ENCODE measurements at regions not wholly inside any gene's neighbourhood (a gene's known extent, or its start where the extent isn't known, plus 50 kb on each side); places are given as distances from the start of the nearest gene placed in this dataset.

DNA sequence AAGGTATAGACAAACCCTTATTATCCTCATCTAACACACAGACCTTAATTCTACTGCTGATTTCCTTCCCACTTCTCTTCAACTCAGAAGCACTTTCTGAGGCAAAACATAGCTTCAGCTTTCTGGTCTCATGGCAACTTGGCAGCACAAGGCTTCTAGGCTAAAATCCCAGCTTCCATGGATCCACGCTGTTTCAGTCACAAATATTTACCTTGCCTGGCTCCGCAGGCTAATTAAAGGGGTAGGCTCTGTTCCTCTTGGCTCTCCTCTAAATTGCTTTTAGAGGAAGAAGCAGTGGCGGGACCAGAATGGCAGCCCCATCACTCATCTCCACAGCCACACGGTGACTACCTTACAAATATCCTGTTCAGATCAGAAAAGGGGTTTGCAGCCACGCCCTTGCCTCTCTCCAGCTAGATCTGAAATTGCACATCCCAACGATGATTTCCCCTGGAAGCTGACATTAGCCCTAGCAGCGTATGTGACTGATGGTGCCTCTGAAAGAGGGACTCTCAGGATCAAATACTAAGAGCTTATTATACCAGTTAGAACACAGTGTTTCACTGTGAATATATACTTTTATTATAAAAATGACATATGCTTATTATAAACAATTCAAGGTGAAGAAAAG, 221.5 kb upstream of the NUDT4 start:
- no peaks in the 10 kb centered on the region for H3K27me3 ChIP-seq
- H3K4me1 ChIP-seq: no peaks in the 10 kb centered on the region
- H3K9ac ChIP-seq: no peak overlapping the region
- no peaks in the 10 kb centered on the region for H4K20me1 ChIP-seq
- no peak for TF ChIP-seq Cebpa-rat (IDR thresholded peaks at IDR 0.05)
- no peak overlapping the region for H3K4me2 ChIP-seq
- no peak overlapping the region for H3K4me3 ChIP-seq
- no peaks in the 10 kb centered on the region for H3K36me3 ChIP-seq
- no peak overlapping the region for H3K27ac ChIP-seq
- H3K9me3 ChIP-seq (replicated peaks in 1 of 11): peaks cover 20 to 26% (median 21%) of the 10 kb centered on the region in 11 experiments

DNA sequence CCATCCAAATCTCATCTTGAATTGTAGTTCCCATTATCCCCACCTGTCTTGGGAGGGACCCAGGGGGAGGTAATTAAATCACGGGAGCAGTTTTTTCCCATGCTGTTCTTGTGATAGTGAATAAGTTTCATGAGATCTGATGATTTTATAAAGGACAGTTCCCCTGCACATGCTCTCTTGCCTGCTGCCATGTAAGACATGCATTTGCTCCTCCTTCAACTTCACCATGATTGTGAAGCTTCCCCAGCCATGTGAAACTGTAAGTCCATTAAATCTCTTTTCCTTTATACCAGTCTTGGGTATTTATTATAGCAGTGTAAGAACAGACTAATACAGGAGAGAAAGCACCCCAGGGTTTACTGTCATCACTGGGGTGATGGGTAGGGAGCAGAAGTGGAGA, 220.4 kb upstream of the NUDT4 start:
- Histone ChIP-seq H3K4me1 (no peaks in the 10 kb centered on the region), H3K4me3 (no peak overlapping the region), H3K27me3 (no peaks in the 10 kb centered on the region), H3K9me3 (replicated peaks in 1 of 11) (peaks cover 20 to 26% (median 21%) of the 10 kb centered on the region in 11 experiments), H3K27ac (no peak overlapping the region), H3K36me3 (no peaks in the 10 kb centered on the region), H4K20me1 (no peaks in the 10 kb centered on the region), H3K9ac (no peak overlapping the region), H3K4me2 (no peak overlapping the region)
- no peak for TF ChIP-seq Cebpa-rat (IDR thresholded peaks at IDR 0.05)

DNA sequence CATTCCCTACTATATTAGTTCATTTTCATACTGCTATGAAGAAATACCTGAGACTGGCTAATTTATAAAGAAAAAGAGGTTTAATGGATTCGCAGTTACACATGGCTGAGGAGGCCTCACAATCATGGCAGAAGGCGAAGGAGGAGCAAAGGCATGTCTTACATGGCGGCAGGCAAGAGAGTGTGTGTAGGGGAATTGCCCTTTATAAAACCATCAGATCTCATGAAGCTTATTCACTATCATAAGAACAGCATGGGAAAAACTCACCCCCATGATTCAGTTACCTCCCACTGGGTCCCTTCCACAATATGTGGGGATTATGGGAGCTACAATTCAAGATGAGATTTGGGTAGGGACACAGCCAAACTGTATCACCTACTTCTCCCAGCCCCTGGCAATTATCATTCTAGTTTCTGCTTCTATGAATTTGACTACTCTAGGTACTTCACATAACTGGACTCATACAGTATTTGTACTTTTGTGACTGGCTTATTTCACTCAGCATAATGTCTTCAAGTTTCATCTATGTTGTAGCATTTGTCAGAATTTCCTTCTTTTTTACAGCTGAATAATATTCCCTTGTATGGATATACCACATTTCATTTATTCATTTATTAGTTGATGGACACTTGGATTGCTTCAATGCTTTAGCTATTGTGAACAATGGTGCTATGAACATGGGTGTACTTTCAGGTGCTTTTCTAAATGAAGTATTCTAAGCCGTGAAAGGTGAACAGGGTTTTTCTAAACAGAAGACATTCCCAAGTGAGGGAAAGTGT, 219.5 kb upstream of the NUDT4 start:
- H3K9ac ChIP-seq: no peak overlapping the region
- TF ChIP-seq Cebpa-rat (IDR thresholded peaks at IDR 0.05): no peak
- H3K4me1 ChIP-seq: peaks cover 0 to 6% (median 0%) of the 10 kb centered on the region in 10 experiments; a peak in 6 of 20 replicates
- no peaks in the 10 kb centered on the region for H3K27me3 ChIP-seq
- peaks cover 20 to 26% (median 21%) of the 10 kb centered on the region in 11 experiments for H3K9me3 ChIP-seq (replicated peaks in 1 of 11)
- no peak overlapping the region for H3K27ac ChIP-seq
- no peaks in the 10 kb centered on the region for H4K20me1 ChIP-seq
- H3K4me2 ChIP-seq: no peak overlapping the region
- H3K4me3 ChIP-seq: no peak overlapping the region
- H3K36me3 ChIP-seq: no peaks in the 10 kb centered on the region

DNA sequence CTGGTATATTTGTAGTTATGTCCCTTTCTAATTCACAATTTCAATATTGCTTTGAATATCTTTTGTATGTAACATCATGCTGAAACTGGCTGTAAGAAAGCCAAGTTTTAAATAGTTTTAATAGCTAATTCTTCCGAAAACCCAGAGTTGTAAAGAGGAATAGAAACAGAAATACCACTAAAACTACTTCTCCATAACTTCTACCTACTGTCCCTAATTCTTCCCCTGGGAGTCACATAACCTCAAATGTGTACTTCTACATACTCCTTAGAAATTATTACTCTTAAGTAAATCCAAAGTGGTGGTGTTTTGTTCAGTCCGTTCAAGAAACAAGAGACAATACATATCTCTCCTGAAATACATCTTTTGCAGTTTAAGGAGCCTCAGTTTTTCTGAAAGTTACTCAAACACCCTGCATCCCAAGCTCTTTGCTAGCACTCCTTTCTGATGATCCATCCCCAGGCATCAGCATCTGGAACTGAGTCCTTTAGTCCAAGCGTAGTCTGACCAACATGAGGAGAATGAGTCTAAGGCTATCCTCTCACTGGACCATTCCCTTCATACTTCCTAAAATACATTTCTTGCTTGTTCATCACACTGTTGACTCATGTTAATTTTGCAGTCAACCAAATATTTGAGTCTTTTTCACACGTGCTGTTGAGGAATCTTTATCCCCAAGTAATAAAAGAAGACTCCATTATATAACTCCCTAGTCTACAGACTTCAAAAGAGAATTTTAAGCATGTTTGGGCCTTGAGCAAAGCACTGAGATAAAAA, 214.3 kb upstream of the NUDT4 start:
- H3K9me3 ChIP-seq (replicated peaks in 1 of 11): peaks cover 4 to 13% (median 9%) of the 10 kb centered on the region in 11 experiments; a peak in 21 of 22 replicates
- H3K4me1 ChIP-seq: peaks cover 19 to 36% (median 29%) of the 10 kb centered on the region in 10 experiments
- peak overlapping the region in 3 of 11 experiments; percentile 24 to 49 (median 42); a peak in 4 of 22 replicates for H3K4me2 ChIP-seq
- no peaks in the 10 kb centered on the region for H3K27me3 ChIP-seq
- H3K9ac ChIP-seq: no peak overlapping the region
- no peaks in the 10 kb centered on the region for H4K20me1 ChIP-seq
- no peak overlapping the region for H3K4me3 ChIP-seq
- H3K27ac ChIP-seq: no peak overlapping the region
- no peaks in the 10 kb centered on the region for H3K36me3 ChIP-seq
- no peak for TF ChIP-seq Cebpa-rat (IDR thresholded peaks at IDR 0.05)

DNA sequence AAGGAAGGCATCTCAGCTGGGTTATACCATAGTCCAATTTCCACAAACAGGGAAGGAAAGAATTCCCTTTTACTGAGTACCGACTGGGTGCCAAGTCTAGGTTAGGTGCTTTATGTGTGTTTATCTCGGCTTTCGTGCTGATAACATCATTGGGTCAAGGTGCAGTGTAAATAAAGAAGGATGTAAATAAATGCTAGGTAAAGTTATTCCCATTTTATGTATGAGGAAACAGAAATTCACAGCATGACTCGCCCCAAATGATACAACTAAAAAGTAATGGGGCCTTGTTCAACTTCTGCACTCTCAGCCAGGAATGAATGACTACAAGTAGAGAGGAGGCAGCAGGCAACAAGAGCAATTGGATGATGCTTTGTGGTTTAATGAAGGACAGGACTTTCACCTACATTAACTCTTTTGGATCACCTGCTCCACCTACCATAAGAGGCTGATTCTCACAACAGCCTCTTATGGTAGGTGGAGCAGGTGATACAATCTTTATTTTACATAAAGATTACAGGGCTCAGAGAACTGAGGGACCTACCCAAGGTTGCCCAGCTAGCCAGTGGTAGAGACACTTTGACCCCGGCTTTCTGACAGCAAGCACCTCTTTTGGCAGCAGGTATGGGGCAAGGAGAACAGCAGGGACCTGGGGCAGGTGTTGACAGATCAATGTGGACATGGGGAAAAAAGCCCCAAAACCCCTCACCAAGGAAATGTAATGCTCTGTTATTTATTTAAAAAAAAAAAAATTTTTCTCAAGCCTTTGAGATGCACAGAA, 213.4 kb upstream of the NUDT4 start:
- H3K4me3 ChIP-seq: no peak overlapping the region
- H3K27ac ChIP-seq: no peak overlapping the region
- no peak overlapping the region for H3K9ac ChIP-seq
- H3K27me3 ChIP-seq: no peaks in the 10 kb centered on the region
- peak overlapping the region in 2 of 11 experiments; percentile 26 to 42; a peak in 2 of 22 replicates for H3K4me2 ChIP-seq
- no peak for TF ChIP-seq Cebpa-rat (IDR thresholded peaks at IDR 0.05)
- no peaks in the 10 kb centered on the region for H3K36me3 ChIP-seq
- H3K9me3 ChIP-seq (replicated peaks in 1 of 11): peaks cover 0 to 8% (median 4%) of the 10 kb centered on the region in 11 experiments; a peak in 4 of 22 replicates
- no peaks in the 10 kb centered on the region for H4K20me1 ChIP-seq
- peaks cover 22 to 39% (median 35%) of the 10 kb centered on the region in 10 experiments for H3K4me1 ChIP-seq

DNA sequence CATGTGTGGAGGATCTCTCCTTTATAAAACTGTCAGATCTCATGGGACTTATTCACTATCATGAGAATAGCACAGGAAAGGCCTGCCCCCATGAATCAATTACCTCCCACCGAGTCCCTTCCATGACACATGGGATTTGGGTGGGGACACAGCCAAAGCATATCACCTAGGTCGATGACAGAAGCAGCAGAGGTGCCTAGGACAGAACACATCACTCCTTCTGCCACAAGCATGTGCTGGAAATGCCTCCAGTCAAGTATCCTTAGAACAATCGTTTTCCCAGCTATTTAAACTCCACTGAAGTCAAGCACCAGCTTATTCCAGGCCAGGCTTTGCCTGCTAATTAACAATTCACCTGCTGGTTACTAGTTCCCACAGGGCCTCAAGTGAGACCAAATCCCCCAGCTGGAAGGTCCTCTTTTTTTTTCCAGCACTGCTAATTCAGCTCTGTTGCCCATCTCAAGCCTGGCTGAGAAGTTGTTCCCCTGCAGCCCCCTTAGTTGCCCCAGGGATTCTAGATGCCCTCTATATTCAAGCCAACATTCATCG, 212.3 kb upstream of the NUDT4 start:
- H3K9ac ChIP-seq: no peak overlapping the region
- no peaks in the 10 kb centered on the region for H3K27me3 ChIP-seq
- H3K36me3 ChIP-seq: no peaks in the 10 kb centered on the region
- no peak overlapping the region for H3K4me3 ChIP-seq
- peak overlapping the region in 2 of 11 experiments; percentile 24 to 27; a peak in 3 of 22 replicates for H3K4me2 ChIP-seq
- no peaks in the 10 kb centered on the region for H4K20me1 ChIP-seq
- peaks cover 22 to 39% (median 35%) of the 10 kb centered on the region in 10 experiments for H3K4me1 ChIP-seq
- no peak overlapping the region for H3K27ac ChIP-seq
- peaks cover 0 to 8% (median 5%) of the 10 kb centered on the region in 11 experiments; a peak in 4 of 22 replicates for H3K9me3 ChIP-seq (replicated peaks in 1 of 11)
- no peak for TF ChIP-seq Cebpa-rat (IDR thresholded peaks at IDR 0.05)

DNA sequence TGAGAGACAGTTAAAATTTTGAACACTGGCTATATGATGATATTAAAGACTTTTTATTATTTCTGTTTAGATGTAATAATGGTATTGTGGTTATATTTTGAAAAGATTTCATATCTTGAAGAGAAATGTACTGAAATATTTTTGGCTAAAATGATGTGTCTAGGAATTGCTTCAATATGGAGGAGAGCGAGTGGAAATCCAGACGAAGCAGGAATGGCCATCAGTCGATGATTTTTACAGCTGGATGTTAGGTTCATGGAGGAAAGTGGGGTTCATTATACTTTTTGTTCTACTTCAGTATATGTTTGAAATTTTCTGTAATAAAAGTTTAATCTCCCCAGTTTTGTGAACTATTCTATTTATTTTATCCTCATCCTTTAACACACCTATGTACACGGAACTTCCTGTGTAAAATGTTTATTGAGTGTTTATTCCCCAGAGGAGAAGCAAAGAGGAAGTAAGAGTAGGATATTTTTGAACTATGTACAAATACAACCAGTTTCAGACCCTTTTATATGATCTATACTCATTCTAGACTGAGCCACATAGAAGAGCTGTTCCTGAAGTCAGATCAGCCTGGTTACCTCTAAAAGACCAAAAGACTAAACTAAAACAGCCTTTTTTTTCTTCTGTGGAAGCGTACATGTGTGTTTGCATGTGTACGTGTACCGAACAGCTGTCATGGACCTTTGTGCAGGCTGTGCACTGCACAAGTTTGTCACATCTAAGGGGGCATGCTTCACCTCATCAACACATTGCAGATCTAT, 211.0 kb upstream of the NUDT4 start:
- Histone ChIP-seq H3K27ac (peak overlapping the region in 8 of 11 experiments; percentile 20 to 61 (median 38); a peak in 9 of 22 replicates), H3K27me3 (no peaks in the 10 kb centered on the region), H3K4me2 (peak overlapping the region; percentile 55 to 91 (median 75)), H4K20me1 (no peaks in the 10 kb centered on the region), H3K9ac (peak overlapping the region in 4 of 11 experiments; percentile 7 to 23 (median 8); a peak in 4 of 22 replicates), H3K4me3 (peak overlapping the region in 1 of 10 experiments; percentile 22; a peak in 2 of 20 replicates), H3K36me3 (no peaks in the 10 kb centered on the region), H3K9me3 (replicated peaks in 1 of 11) (peaks cover 0 to 13% (median 5%) of the 10 kb centered on the region in 11 experiments; a peak in 5 of 22 replicates), H3K4me1 (peaks cover 22 to 41% (median 35%) of the 10 kb centered on the region in 10 experiments)
- no peak for TF ChIP-seq Cebpa-rat (IDR thresholded peaks at IDR 0.05)
